Endodermal cell (in vitro differentiated cells): ENCODE measurements at regions not wholly inside any gene's neighbourhood (a gene's known extent, or its start where the extent isn't known, plus 50 kb on each side); places are given as distances from the start of the nearest gene placed in this dataset.

Source experiments
- DNase-seq: peaks from one replicate; pipeline ENCODE4 v3.0.0-alpha.2; 2017
- H3K27ac ChIP-seq: 2 replicates; pipeline ENCODE4 v1.5.1; 2013; ENCODE audit warnings: mild to moderate bottlenecking, low read depth, low read length, moderate library complexity
- H3K27me3 ChIP-seq: 2 replicates; pipeline ENCODE4 v1.6.1; 2013; ENCODE audit warnings: mild to moderate bottlenecking, low read length, moderate library complexity; ENCODE audit not compliant: insufficient read depth, control insufficient read depth, poor library complexity, severe bottlenecking
- H3K36me3 ChIP-seq: 2 replicates; pipeline ENCODE4 v1.7.0; 2013; ENCODE audit warnings: mild to moderate bottlenecking, low read length, moderate library complexity; ENCODE audit not compliant: control insufficient read depth, insufficient read depth
- H3K4me1 ChIP-seq: one replicate; pipeline ENCODE4 v1.7.0; 2013; ENCODE audit warnings: low read length; ENCODE audit not compliant: control insufficient read depth, insufficient read depth
- H3K4me3 ChIP-seq: 2 replicates; pipeline ENCODE4 v1.5.1; 2013; ENCODE audit warnings: mild to moderate bottlenecking, low read length, moderate library complexity
- H3K9ac ChIP-seq: 2 replicates; pipeline ENCODE4 v1.6.1; 2013; ENCODE audit warnings: mild to moderate bottlenecking, low read length, moderate library complexity; ENCODE audit not compliant: poor library complexity, severe bottlenecking; ENCODE audit errors: extremely low read depth
- H3K9me3 ChIP-seq: 2 replicates; pipeline ENCODE4 v1.6.1; 2013; ENCODE audit warnings: mild to moderate bottlenecking, low read length, moderate library complexity; ENCODE audit not compliant: control insufficient read depth
- H3K27ac Mint-ChIP-seq: 2 replicates; pipeline ENCODE4 v1.8.0; 2020; ENCODE audit warnings: mixed read lengths
- H3K27me3 Mint-ChIP-seq: 2 replicates; pipeline ENCODE4 v1.8.0; 2021; ENCODE audit warnings: mild to moderate bottlenecking, mixed read lengths; ENCODE audit not compliant: insufficient read depth
- H3K36me3 Mint-ChIP-seq: 2 replicates; pipeline ENCODE4 v1.8.0; 2020; ENCODE audit warnings: low read depth, mixed read lengths
- H3K4me1 Mint-ChIP-seq: 2 replicates; pipeline ENCODE4 v1.8.0; 2020; ENCODE audit warnings: mixed read lengths
- H3K4me3 Mint-ChIP-seq: 2 replicates; pipeline ENCODE4 v1.8.0; 2020; ENCODE audit warnings: mild to moderate bottlenecking, moderate library complexity, mixed read lengths
- H3K9me3 Mint-ChIP-seq: 2 replicates; pipeline ENCODE4 v1.8.0; 2020; ENCODE audit warnings: mild to moderate bottlenecking, mixed read lengths
- WGBS, 2 experiments: methylation state at CpG; one replicate each; pipeline versions ENCODE4 v1.1.5 to v1.1.7; 2013; ENCODE audit warnings: missing lambda C conversion rate in 2 of 2, mixed read lengths in 1 of 2; ENCODE audit not compliant: insufficient coverage in 1 of 2, insufficient read length in 1 of 2; 5-methylcytosine and 5-hydroxymethylcytosine counted together
- TF ChIP-seq, protein P1 (sequence below): fragments of 200-600 bp; sonication (generic); conservative IDR thresholded peaks from 2 replicates; pipeline ENCODE4 v1.5.0; 2021; ENCODE audit warnings: antibody characterized with exemption, mild to moderate bottlenecking

DNA sequence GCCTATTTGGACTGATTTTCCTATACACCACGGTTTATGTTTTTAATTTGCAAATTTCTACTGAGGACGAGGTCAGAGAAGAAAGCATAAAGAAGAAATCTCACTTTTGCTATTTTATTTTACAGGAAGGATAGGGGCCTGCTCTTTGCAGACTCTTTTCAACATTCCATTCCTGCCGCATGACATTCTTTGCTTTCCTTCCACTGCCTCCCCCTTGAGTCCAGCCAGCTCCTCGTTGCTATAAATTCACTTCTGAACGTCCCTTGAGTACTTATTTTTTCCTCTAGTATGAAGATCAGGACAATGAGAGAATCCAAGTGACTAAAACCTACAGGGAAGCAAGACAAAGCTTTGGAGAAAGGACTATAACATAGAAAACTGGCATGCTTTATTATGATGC, 53.4 kb upstream of the PTGFR start:
- Histone ChIP-seq H3K27ac (no peak overlapping the region), H3K4me1 (no peaks in the 10 kb centered on the region), H3K9ac (no peak overlapping the region), H3K4me3 (no peak overlapping the region), H3K27me3 (no peaks in the 10 kb centered on the region), H3K36me3 (no peaks in the 10 kb centered on the region), H3K9me3 (peaks cover 17% of the 10 kb centered on the region)
- H3K9me3 Mint-ChIP-seq: peaks cover 11% of the 10 kb centered on the region
- TF ChIP-seq, protein P1, sequence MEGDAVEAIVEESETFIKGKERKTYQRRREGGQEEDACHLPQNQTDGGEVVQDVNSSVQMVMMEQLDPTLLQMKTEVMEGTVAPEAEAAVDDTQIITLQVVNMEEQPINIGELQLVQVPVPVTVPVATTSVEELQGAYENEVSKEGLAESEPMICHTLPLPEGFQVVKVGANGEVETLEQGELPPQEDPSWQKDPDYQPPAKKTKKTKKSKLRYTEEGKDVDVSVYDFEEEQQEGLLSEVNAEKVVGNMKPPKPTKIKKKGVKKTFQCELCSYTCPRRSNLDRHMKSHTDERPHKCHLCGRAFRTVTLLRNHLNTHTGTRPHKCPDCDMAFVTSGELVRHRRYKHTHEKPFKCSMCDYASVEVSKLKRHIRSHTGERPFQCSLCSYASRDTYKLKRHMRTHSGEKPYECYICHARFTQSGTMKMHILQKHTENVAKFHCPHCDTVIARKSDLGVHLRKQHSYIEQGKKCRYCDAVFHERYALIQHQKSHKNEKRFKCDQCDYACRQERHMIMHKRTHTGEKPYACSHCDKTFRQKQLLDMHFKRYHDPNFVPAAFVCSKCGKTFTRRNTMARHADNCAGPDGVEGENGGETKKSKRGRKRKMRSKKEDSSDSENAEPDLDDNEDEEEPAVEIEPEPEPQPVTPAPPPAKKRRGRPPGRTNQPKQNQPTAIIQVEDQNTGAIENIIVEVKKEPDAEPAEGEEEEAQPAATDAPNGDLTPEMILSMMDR: no peak
- no peak overlapping the region for H3K4me3 Mint-ChIP-seq
- no peaks in the 10 kb centered on the region for H3K36me3 Mint-ChIP-seq
- H3K4me1 Mint-ChIP-seq: no peaks in the 10 kb centered on the region
- H3K27me3 Mint-ChIP-seq: no peaks in the 10 kb centered on the region
- WGBS, 2 experiments: 81 to 90% methylated on average over 3 to 5 of the region's 5 CpGs
- DNase-seq: no peak
- no peak overlapping the region for H3K27ac Mint-ChIP-seq

DNA sequence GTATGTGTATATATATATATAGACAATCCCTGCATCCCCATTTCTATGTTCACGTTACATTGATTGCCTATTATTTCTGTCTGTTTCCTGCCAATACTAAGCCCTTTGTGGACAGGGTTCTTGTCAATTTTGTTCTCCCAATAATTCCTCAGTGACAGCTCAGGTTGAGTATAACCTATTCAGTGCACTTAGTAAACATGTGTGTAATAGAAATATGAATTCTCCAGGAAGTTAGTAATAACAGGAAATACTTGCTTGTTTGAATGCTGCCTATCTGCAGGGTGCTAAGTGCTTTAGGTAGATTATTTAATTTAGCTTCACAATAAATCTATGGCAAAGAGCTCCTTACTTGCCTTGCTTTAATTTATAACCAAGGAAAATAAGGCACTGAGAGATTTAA, 52.8 kb upstream of the PTGFR start:
- no peak for DNase-seq

DNA sequence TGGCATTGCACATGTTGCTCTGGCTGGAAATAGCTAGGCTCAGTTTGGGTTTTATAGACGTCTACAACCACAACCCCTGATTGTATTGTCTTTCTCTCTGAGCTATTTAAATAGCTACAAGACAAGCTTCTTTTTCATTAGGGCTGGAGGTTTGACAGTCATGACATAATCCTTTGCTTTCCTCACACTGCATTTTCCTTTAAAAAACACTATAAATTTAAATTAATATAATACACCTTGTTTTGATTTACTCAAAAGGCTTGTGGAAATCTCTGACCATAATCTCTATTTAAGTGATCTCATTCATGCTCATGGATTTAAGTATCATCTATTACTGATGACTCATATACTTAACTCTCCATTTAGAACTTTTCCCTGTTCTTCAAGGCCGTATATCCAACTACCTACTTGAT, 50.4 kb upstream of the PTGFR start:
- H3K27me3 ChIP-seq: no peaks in the 10 kb centered on the region
- H3K4me3 Mint-ChIP-seq: no peak overlapping the region
- H3K27ac Mint-ChIP-seq: no peak overlapping the region
- peaks cover 8% of the 10 kb centered on the region for H3K9me3 ChIP-seq
- H3K9ac ChIP-seq: no peak overlapping the region
- peaks cover 7% of the 10 kb centered on the region for H3K4me1 ChIP-seq
- TF ChIP-seq, protein P1: no peak
- H3K4me1 Mint-ChIP-seq: peaks cover 7% of the 10 kb centered on the region
- H3K36me3 Mint-ChIP-seq: no peaks in the 10 kb centered on the region
- H3K27me3 Mint-ChIP-seq: no peaks in the 10 kb centered on the region
- H3K27ac ChIP-seq: no peak overlapping the region
- H3K36me3 ChIP-seq: no peaks in the 10 kb centered on the region
- H3K4me3 ChIP-seq: no peak overlapping the region
- peaks cover 4% of the 10 kb centered on the region for H3K9me3 Mint-ChIP-seq
- no peak for DNase-seq
- WGBS, 2 experiments: 81% methylated on average over 2 of the region's 2 CpGs; no CpG with 5 or more reads in 1 of the 2 experiments

More for the DNA sequence above, 52.8 kb upstream of the PTGFR start:
- TF ChIP-seq, protein P1: no peak
- WGBS, 2 experiments: 94% methylated on average over 1 of the region's 1 CpG; no CpG with 5 or more reads in 1 of the 2 experiments
- Mint-ChIP-seq H3K4me3 (no peak overlapping the region), H3K36me3 (no peaks in the 10 kb centered on the region), H3K9me3 (peaks cover 11% of the 10 kb centered on the region), H3K4me1 (no peaks in the 10 kb centered on the region), H3K27ac (no peak overlapping the region), H3K27me3 (no peaks in the 10 kb centered on the region)
- Histone ChIP-seq H3K9me3 (peaks cover 17% of the 10 kb centered on the region), H3K27me3 (no peaks in the 10 kb centered on the region), H3K9ac (no peak overlapping the region), H3K36me3 (no peaks in the 10 kb centered on the region), H3K27ac (no peak overlapping the region), H3K4me3 (no peak overlapping the region), H3K4me1 (no peaks in the 10 kb centered on the region)
